GM23338 (cell line): ENCODE measurements at regions not wholly inside any gene's neighbourhood (a gene's known extent, or its start where the extent isn't known, plus 50 kb on each side); places are given as distances from the start of the nearest gene placed in this dataset.

ENCODE experiments used
- ATAC-seq: fragments of 200-7000 bp; cut with Tn5 transposase; 3 replicates; pipeline ENCODE4 v1.9.1; 2020
- DNase-seq: peaks from one replicate; pipeline ENCODE4 v3.0.0-alpha.2; 2015; ENCODE audit warnings: low spot score
- H2AFZ ChIP-seq: fragments of 200-600 bp; sonication (generic); 2 replicates; pipeline ENCODE4 v1.8.0; 2016; ENCODE audit warnings: antibody characterized with exemption, mild to moderate bottlenecking, moderate library complexity
- H3F3A ChIP-seq: fragments of 200-600 bp; sonication (generic); replicated peaks from 2 replicates; pipeline ENCODE4 v1.8.0; 2017; ENCODE audit warnings: antibody characterized with exemption, mixed run types, low read depth
- H3K27ac ChIP-seq: fragments of 200-600 bp; sonication (generic); 2 replicates; pipeline ENCODE4 v1.6.1; 2016; ENCODE audit warnings: low read depth
- H3K27me3 ChIP-seq: fragments of 200-600 bp; sonication (generic); 2 replicates; pipeline ENCODE4 v1.8.0; 2016; ENCODE audit warnings: mild to moderate bottlenecking, mixed run types, moderate library complexity; ENCODE audit not compliant: insufficient read depth
- H3K36me3 ChIP-seq: fragments of 200-600 bp; sonication (generic); 2 replicates; pipeline ENCODE4 v1.8.0; 2016; ENCODE audit warnings: mild to moderate bottlenecking; ENCODE audit not compliant: insufficient read depth
- H3K4me1 ChIP-seq: fragments of 200-600 bp; sonication (generic); 2 replicates; pipeline ENCODE4 v1.8.0; 2016; ENCODE audit warnings: mild to moderate bottlenecking, moderate library complexity; ENCODE audit not compliant: insufficient read depth
- H3K4me2 ChIP-seq: fragments of 200-600 bp; sonication (generic); 2 replicates; pipeline ENCODE4 v1.7.1; 2017; ENCODE audit warnings: mixed run types
- H3K4me3 ChIP-seq: fragments of 200-600 bp; sonication (generic); 2 replicates; pipeline ENCODE4 v1.6.1; 2016; ENCODE audit warnings: mixed run types
- H3K79me2 ChIP-seq: fragments of 200-600 bp; sonication (generic); replicated peaks from 2 replicates; pipeline ENCODE4 v1.8.0; 2017; ENCODE audit warnings: mild to moderate bottlenecking; ENCODE audit not compliant: insufficient read depth
- H3K9me2 ChIP-seq: fragments of 200-600 bp; sonication (generic); 2 replicates; pipeline ENCODE4 v1.8.0; 2017; ENCODE audit not compliant: insufficient read depth
- H4K20me1 ChIP-seq: fragments of 200-600 bp; sonication (generic); replicated peaks from 2 replicates; pipeline ENCODE4 v1.8.0; 2017; ENCODE audit warnings: mild to moderate bottlenecking; ENCODE audit not compliant: insufficient read depth
- H3K27ac Mint-ChIP-seq: 2 replicates; pipeline ENCODE4 v1.8.0; 2020; ENCODE audit warnings: inconsistent platforms, mild to moderate bottlenecking, moderate library complexity, mixed read lengths
- H3K27me3 Mint-ChIP-seq: 3 replicates; pipeline ENCODE4 v1.8.0; 2022; ENCODE audit warnings: low read depth, mild to moderate bottlenecking, moderate library complexity, mixed read lengths, inconsistent platforms; ENCODE audit not compliant: insufficient read depth, poor library complexity
- H3K36me3 Mint-ChIP-seq: 3 replicates; pipeline ENCODE4 v1.8.0; 2021; ENCODE audit warnings: low read depth, mild to moderate bottlenecking, inconsistent platforms, moderate library complexity, mixed read lengths
- H3K4me1 Mint-ChIP-seq: 3 replicates; pipeline ENCODE4 v1.8.0; 2020; ENCODE audit warnings: mild to moderate bottlenecking, inconsistent platforms, mixed read lengths
- H3K4me3 Mint-ChIP-seq: 3 replicates; pipeline ENCODE4 v1.8.0; 2021; ENCODE audit warnings: moderate library complexity, mild to moderate bottlenecking, inconsistent platforms, mixed read lengths
- H3K9me3 Mint-ChIP-seq: 3 replicates; pipeline ENCODE4 v1.8.0; 2020; ENCODE audit warnings: moderate library complexity, mild to moderate bottlenecking, inconsistent platforms, mixed read lengths
- CTCF ChIP-seq, 2 experiments: fragments of 200-600 bp in 1 of 2; sonication (generic) in 1 of 2; conservative IDR thresholded peaks; 2 replicates each; pipeline versions ENCODE4 v1.5.1 to v1.6.1; 2016 to 2017; ENCODE audit warnings: antibody characterized with exemption in 2 of 2, low read depth in 2 of 2, mild to moderate bottlenecking in 2 of 2, moderate library complexity in 1 of 2
- EZH2phosphoT487 ChIP-seq: fragments of 200-600 bp; sonication (generic); IDR thresholded peaks from one replicate; pipeline ENCODE4 v1.8.1; 2018; ENCODE audit warnings: antibody characterized with exemption; ENCODE audit not compliant: unreplicated experiment
- POLR2AphosphoS5 ChIP-seq: IDR thresholded peaks from 2 replicates; pipeline ENCODE4 v1.6.1; 2016; ENCODE audit warnings: antibody characterized with exemption, low read depth
- REST ChIP-seq: IDR thresholded peaks from one replicate; pipeline ENCODE4 v1.6.1; 2018; ENCODE audit warnings: antibody characterized with exemption; ENCODE audit not compliant: unreplicated experiment
- STAT1 ChIP-seq: IDR thresholded peaks from one replicate; pipeline ENCODE4 v1.6.1; 2016; ENCODE audit warnings: antibody characterized with exemption; ENCODE audit not compliant: unreplicated experiment
- ZNF331 ChIP-seq: fragments of 250-450 bp; sonication (Bioruptor Pico); IDR thresholded peaks from 2 replicates; pipeline ENCODE4 v1.5.0; 2020; ENCODE audit warnings: low read depth, mild to moderate bottlenecking, moderate library complexity
- ZNF462 ChIP-seq: fragments of 250-450 bp; sonication (Bioruptor Pico); IDR thresholded peaks from 2 replicates; pipeline ENCODE4 v1.5.0; 2020; ENCODE audit warnings: mild to moderate bottlenecking, moderate library complexity

- H3K4me2 ChIP-seq, result peak overlapping the region; percentile 56
- H3F3A ChIP-seq, result no peaks in the 10 kb centered on the region
- DNase-seq, result peak; percentile 32
- Mint-ChIP-seq H3K27ac (no peak overlapping the region), H3K4me3 (no peak overlapping the region), H3K27me3 (peaks cover 1% of the 10 kb centered on the region), H3K9me3 (peaks cover 26% of the 10 kb centered on the region), H3K36me3 (peaks cover 15% of the 10 kb centered on the region), H3K4me1 (peaks cover 19% of the 10 kb centered on the region)
- H3K79me2 ChIP-seq, result no peaks in the 10 kb centered on the region
- no peaks in the 10 kb centered on the region for H3K27me3 ChIP-seq
- no peaks in the 10 kb centered on the region; the same call in 1 of the 2 replicates for H3K36me3 ChIP-seq
- no peaks in the 10 kb centered on the region for H4K20me1 ChIP-seq
- no peak overlapping the region for H3K4me3 ChIP-seq
- H3K27ac ChIP-seq, result no peak overlapping the region
- no peak for TF ChIP-seq REST
- no peak for TF ChIP-seq ZNF331 (CRISPR knock-in tag)
- TF ChIP-seq ZNF462 (CRISPR knock-in tag), result no peak
- no peak for TF ChIP-seq CTCF (conservative IDR thresholded peaks at IDR 0.05; ENCODE audit: low read depth in 2 of 2)
- TF ChIP-seq POLR2AphosphoS5, result no peak
- no peak for TF ChIP-seq EZH2phosphoT487
- no peak for TF ChIP-seq STAT1
- no peak overlapping the region for H2AFZ ChIP-seq
- peak; percentile 71 for ATAC-seq
- no peaks in the 10 kb centered on the region; the same call in 1 of the 2 replicates for H3K9me2 ChIP-seq
- peaks cover 20% of the 10 kb centered on the region for H3K4me1 ChIP-seq
Measured at GRCh38 chr5:71830681-71831539, 111.8 kb downstream of the CARTPT start.
